ENCODE measurements at regions not wholly inside any gene's neighbourhood (a gene's known extent, or its start where the extent isn't known, plus 50 kb on each side); places are given as distances from the start of the nearest gene placed in this dataset.
A peak's percentile ranks its signal among the peaks of the same experiment; 100 is the strongest.

- no peak for TF ChIP-seq CTCF (IDR thresholded peaks at IDR 0.05)
- no peaks in the 10 kb centered on the region for H3K27me3 Mint-ChIP-seq (ENCODE audit: unreplicated experiment)
- H3K36me3 Mint-ChIP-seq (ENCODE audit: unreplicated experiment): no peaks in the 10 kb centered on the region
- H3K4me1 Mint-ChIP-seq (ENCODE audit: unreplicated experiment): peaks cover 29% of the 10 kb centered on the region
- no peak overlapping the region for H3K27ac Mint-ChIP-seq (ENCODE audit: unreplicated experiment)
- H3K4me3 Mint-ChIP-seq (ENCODE audit: unreplicated experiment): no peak overlapping the region
- H3K9me3 Mint-ChIP-seq (ENCODE audit: unreplicated experiment): no peaks in the 10 kb centered on the region
- DNase-seq (ENCODE audit: extremely low spot score, unreplicated experiment): no peak
These were observed 123.4 kb downstream of the ETS2 start for GRCh38 chr21:38929142-38929541.

- Mint-ChIP-seq H3K27me3 (ENCODE audit: unreplicated experiment) (no peaks in the 10 kb centered on the region), H3K4me3 (ENCODE audit: unreplicated experiment) (no peak overlapping the region), H3K27ac (ENCODE audit: unreplicated experiment) (no peak overlapping the region), H3K9me3 (ENCODE audit: unreplicated experiment) (no peaks in the 10 kb centered on the region), H3K36me3 (ENCODE audit: unreplicated experiment) (no peaks in the 10 kb centered on the region), H3K4me1 (ENCODE audit: unreplicated experiment) (peaks cover 29% of the 10 kb centered on the region)
- no peak for TF ChIP-seq CTCF (IDR thresholded peaks at IDR 0.05)
- DNase-seq (ENCODE audit: extremely low spot score, unreplicated experiment): no peak
These were observed 122.0 kb downstream of the ETS2 start for GRCh38 chr21:38927776-38928175.

GRCh38 chr21:38925923-38926322 lies 120.2 kb downstream of the ETS2 start:
- Mint-ChIP-seq H3K27ac (ENCODE audit: unreplicated experiment) (peak overlapping the region; percentile 93), H3K36me3 (ENCODE audit: unreplicated experiment) (no peaks in the 10 kb centered on the region), H3K9me3 (ENCODE audit: unreplicated experiment) (no peaks in the 10 kb centered on the region), H3K4me1 (ENCODE audit: unreplicated experiment) (peaks cover 32% of the 10 kb centered on the region), H3K27me3 (ENCODE audit: unreplicated experiment) (no peaks in the 10 kb centered on the region), H3K4me3 (ENCODE audit: unreplicated experiment) (peak overlapping the region; percentile 65)
- TF ChIP-seq CTCF (IDR thresholded peaks at IDR 0.05): no peak
- no peak for DNase-seq (ENCODE audit: extremely low spot score, unreplicated experiment)

GRCh38 chr21:38925478-38925877 lies 119.7 kb downstream of the ETS2 start:
- no peak for TF ChIP-seq CTCF (IDR thresholded peaks at IDR 0.05)
- H3K9me3 Mint-ChIP-seq (ENCODE audit: unreplicated experiment): no peaks in the 10 kb centered on the region
- H3K36me3 Mint-ChIP-seq (ENCODE audit: unreplicated experiment): no peaks in the 10 kb centered on the region
- peak overlapping the region; percentile 93 for H3K27ac Mint-ChIP-seq (ENCODE audit: unreplicated experiment)
- H3K4me1 Mint-ChIP-seq (ENCODE audit: unreplicated experiment): peaks cover 32% of the 10 kb centered on the region
- H3K27me3 Mint-ChIP-seq (ENCODE audit: unreplicated experiment): no peaks in the 10 kb centered on the region
- DNase-seq (ENCODE audit: extremely low spot score, unreplicated experiment): no peak
- H3K4me3 Mint-ChIP-seq (ENCODE audit: unreplicated experiment): peak overlapping the region; percentile 65

GRCh38 chr21:38924954-38925353 lies 119.2 kb downstream of the ETS2 start:
- H3K4me3 Mint-ChIP-seq (ENCODE audit: unreplicated experiment): no peak overlapping the region
- no peak for TF ChIP-seq CTCF (IDR thresholded peaks at IDR 0.05)
- peaks cover 30% of the 10 kb centered on the region for H3K4me1 Mint-ChIP-seq (ENCODE audit: unreplicated experiment)
- no peaks in the 10 kb centered on the region for H3K27me3 Mint-ChIP-seq (ENCODE audit: unreplicated experiment)
- no peak for DNase-seq (ENCODE audit: extremely low spot score, unreplicated experiment)
- H3K9me3 Mint-ChIP-seq (ENCODE audit: unreplicated experiment): no peaks in the 10 kb centered on the region
- H3K36me3 Mint-ChIP-seq (ENCODE audit: unreplicated experiment): no peaks in the 10 kb centered on the region
- H3K27ac Mint-ChIP-seq (ENCODE audit: unreplicated experiment): no peak overlapping the region

All from osteocyte (in vitro differentiated cells).